ENCODE measurements at regions not wholly inside any gene's neighbourhood (a gene's known extent, or its start where the extent isn't known, plus 50 kb on each side); places are given as distances from the start of the nearest gene placed in this dataset.

DNA sequence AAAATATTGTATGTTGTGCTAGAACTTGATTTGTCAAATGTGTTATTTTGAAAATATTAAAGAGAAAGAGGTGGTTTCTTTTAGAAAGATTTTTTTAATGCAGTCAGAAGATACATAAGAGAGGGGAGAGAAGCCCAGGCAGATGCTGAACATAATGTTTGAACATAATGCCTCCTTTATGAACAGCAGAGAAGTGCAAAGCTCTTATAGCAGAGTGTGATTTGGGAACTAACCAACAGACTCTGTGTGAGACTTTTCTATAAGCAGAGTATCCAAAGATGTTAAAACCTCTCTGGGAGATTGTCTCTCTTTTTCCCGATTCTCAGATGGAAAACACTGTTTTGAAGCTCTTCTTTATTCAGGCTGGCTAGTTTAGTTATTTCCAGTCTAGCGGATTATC is 1274.1 kb upstream of the SPRY2 start:
- ATAC-seq (replicated peaks in 1 of 4) (no peak), DNase-seq (no peak)
- no peaks in the 10 kb centered on the region for H3K36me3 ChIP-seq (ENCODE audit: control insufficient read depth in 2 of 2, extremely low read depth in 1 of 2, insufficient read depth in 1 of 2, low read length in 1 of 2)
- Mint-ChIP-seq H3K36me3 (no peaks in the 10 kb centered on the region), H3K4me3 (no peak overlapping the region), H3K9me3 (peaks cover 15 to 19% (median 18%) of the 10 kb centered on the region in 3 donors), H3K4me1 (no peaks in the 10 kb centered on the region), H3K27me3 (no peaks in the 10 kb centered on the region), H3K27ac (no peak overlapping the region)
- no peaks in the 10 kb centered on the region for H3K27me3 ChIP-seq (replicated peaks in 1 of 2; ENCODE audit: control insufficient read depth in 2 of 2, extremely low read depth in 1 of 2, insufficient read depth in 2 of 2, low read length in 1 of 2)
- no peaks in the 10 kb centered on the region for H3K9me3 ChIP-seq
- WGBS (ENCODE audit: insufficient coverage) = no CpG with 5 or more reads among the region's 2 CpGs
- no peak overlapping the region for H3K4me3 ChIP-seq (ENCODE audit: control insufficient read depth in 1 of 2, extremely low read depth in 1 of 2, low read length in 1 of 2)
- no peaks in the 10 kb centered on the region for H3K4me1 ChIP-seq (ENCODE audit: control insufficient read depth in 1 of 2, extremely low read depth in 1 of 2, insufficient read depth in 2 of 2, low read length in 2 of 2)
- no peak overlapping the region for H3K27ac ChIP-seq (ENCODE audit: low read length)
- CTCF ChIA-PET = no interaction called here
- POLR2A ChIA-PET = no interaction called here

- ATAC-seq (replicated peaks in 1 of 4) = no peak
- DNase-seq = no peak
- H3K27me3 Mint-ChIP-seq = no peaks in the 10 kb centered on the region
- Histone ChIP-seq H3K27me3 (replicated peaks in 1 of 2; ENCODE audit: control insufficient read depth in 2 of 2, extremely low read depth in 1 of 2, insufficient read depth in 2 of 2, low read length in 1 of 2) (no peaks in the 10 kb centered on the region), H3K36me3 (ENCODE audit: control insufficient read depth in 2 of 2, extremely low read depth in 1 of 2, insufficient read depth in 1 of 2, low read length in 1 of 2) (no peaks in the 10 kb centered on the region), H3K4me3 (ENCODE audit: control insufficient read depth in 1 of 2, extremely low read depth in 1 of 2, low read length in 1 of 2) (no peak overlapping the region), H3K27ac (ENCODE audit: low read length) (no peak overlapping the region), H3K9me3 (no peaks in the 10 kb centered on the region), H3K4me1 (ENCODE audit: control insufficient read depth in 1 of 2, extremely low read depth in 1 of 2, insufficient read depth in 2 of 2, low read length in 2 of 2) (no peaks in the 10 kb centered on the region)
- no peaks in the 10 kb centered on the region for H3K36me3 Mint-ChIP-seq
- POLR2A ChIA-PET = no interaction called here
- no CpG with 5 or more reads among the region's 1 CpG for WGBS (ENCODE audit: insufficient coverage)
- H3K4me3 Mint-ChIP-seq = no peak overlapping the region
- H3K9me3 Mint-ChIP-seq = peaks cover 14 to 21% (median 15%) of the 10 kb centered on the region in 3 donors
- H3K27ac Mint-ChIP-seq = no peak overlapping the region
- H3K4me1 Mint-ChIP-seq = no peaks in the 10 kb centered on the region
- CTCF ChIA-PET = no interaction called here
Measured at GRCh38 chr13:81610644-81611043, 1269.7 kb upstream of the SPRY2 start.

- Histone ChIP-seq H3K4me3 (ENCODE audit: control insufficient read depth in 1 of 2, extremely low read depth in 1 of 2, low read length in 1 of 2) (no peak overlapping the region), H3K27ac (ENCODE audit: low read length) (no peak overlapping the region), H3K4me1 (ENCODE audit: control insufficient read depth in 1 of 2, extremely low read depth in 1 of 2, insufficient read depth in 2 of 2, low read length in 2 of 2) (no peaks in the 10 kb centered on the region), H3K27me3 (replicated peaks in 1 of 2; ENCODE audit: control insufficient read depth in 2 of 2, extremely low read depth in 1 of 2, insufficient read depth in 2 of 2, low read length in 1 of 2) (no peaks in the 10 kb centered on the region), H3K9me3 (no peaks in the 10 kb centered on the region), H3K36me3 (ENCODE audit: control insufficient read depth in 2 of 2, extremely low read depth in 1 of 2, insufficient read depth in 1 of 2, low read length in 1 of 2) (no peaks in the 10 kb centered on the region)
- H3K27ac Mint-ChIP-seq = no peak overlapping the region
- H3K36me3 Mint-ChIP-seq = no peaks in the 10 kb centered on the region
- ATAC-seq (replicated peaks in 1 of 4) (no peak), DNase-seq (no peak)
- H3K27me3 Mint-ChIP-seq = no peaks in the 10 kb centered on the region
- no peaks in the 10 kb centered on the region for H3K4me1 Mint-ChIP-seq
- no CpG with 5 or more reads among the region's 2 CpGs for WGBS (ENCODE audit: insufficient coverage)
- CTCF ChIA-PET = no interaction called here
- H3K4me3 Mint-ChIP-seq = no peak overlapping the region
- H3K9me3 Mint-ChIP-seq = peaks cover 9 to 14% (median 11%) of the 10 kb centered on the region in 3 donors
- POLR2A ChIA-PET = no interaction called here
Measured at GRCh38 chr13:81609335-81609734, 1268.4 kb upstream of the SPRY2 start.

GRCh38 chr13:81606074-81606473 is 1265.1 kb upstream of the SPRY2 start:
- Mint-ChIP-seq H3K27ac (no peak overlapping the region), H3K27me3 (no peaks in the 10 kb centered on the region), H3K9me3 (peaks cover 4 to 10% (median 5%) of the 10 kb centered on the region in 3 donors), H3K4me1 (no peaks in the 10 kb centered on the region), H3K4me3 (no peak overlapping the region), H3K36me3 (no peaks in the 10 kb centered on the region)
- Histone ChIP-seq H3K27ac (ENCODE audit: low read length) (no peak overlapping the region), H3K27me3 (replicated peaks in 1 of 2; ENCODE audit: control insufficient read depth in 2 of 2, extremely low read depth in 1 of 2, insufficient read depth in 2 of 2, low read length in 1 of 2) (no peaks in the 10 kb centered on the region), H3K9me3 (no peaks in the 10 kb centered on the region), H3K36me3 (ENCODE audit: control insufficient read depth in 2 of 2, extremely low read depth in 1 of 2, insufficient read depth in 1 of 2, low read length in 1 of 2) (no peaks in the 10 kb centered on the region), H3K4me1 (ENCODE audit: control insufficient read depth in 1 of 2, extremely low read depth in 1 of 2, insufficient read depth in 2 of 2, low read length in 2 of 2) (no peaks in the 10 kb centered on the region), H3K4me3 (ENCODE audit: control insufficient read depth in 1 of 2, extremely low read depth in 1 of 2, low read length in 1 of 2) (no peak overlapping the region)
- DNase-seq = no peak
- no peak for ATAC-seq (replicated peaks in 1 of 4)
- WGBS (ENCODE audit: insufficient coverage) = 85% methylated on average over 3 of the region's 12 CpGs
- ChIA-PET POLR2A (no interaction called here), CTCF (interaction anchor here in 1 of 2 donors (0.7 kb wide), 1 partner anchor 1751 kb away, joined by 3 read pairs; no protein-coding TSS in a partner anchor)

GRCh38 chr13:81602241-81602640 is 1261.3 kb upstream of the SPRY2 start:
- Histone ChIP-seq H3K27ac (ENCODE audit: low read length) (no peak overlapping the region), H3K36me3 (ENCODE audit: control insufficient read depth in 2 of 2, extremely low read depth in 1 of 2, insufficient read depth in 1 of 2, low read length in 1 of 2) (no peaks in the 10 kb centered on the region), H3K27me3 (replicated peaks in 1 of 2; ENCODE audit: control insufficient read depth in 2 of 2, extremely low read depth in 1 of 2, insufficient read depth in 2 of 2, low read length in 1 of 2) (no peaks in the 10 kb centered on the region), H3K9me3 (no peaks in the 10 kb centered on the region), H3K4me3 (ENCODE audit: control insufficient read depth in 1 of 2, extremely low read depth in 1 of 2, low read length in 1 of 2) (no peak overlapping the region), H3K4me1 (ENCODE audit: control insufficient read depth in 1 of 2, extremely low read depth in 1 of 2, insufficient read depth in 2 of 2, low read length in 2 of 2) (no peaks in the 10 kb centered on the region)
- H3K4me1 Mint-ChIP-seq = no peaks in the 10 kb centered on the region
- no peaks in the 10 kb centered on the region for H3K36me3 Mint-ChIP-seq
- H3K4me3 Mint-ChIP-seq = no peak overlapping the region
- ChIA-PET POLR2A (no interaction called here), CTCF (no interaction called here)
- H3K27me3 Mint-ChIP-seq = no peaks in the 10 kb centered on the region
- no peak for ATAC-seq (replicated peaks in 1 of 4)
- no peak overlapping the region for H3K27ac Mint-ChIP-seq
- DNase-seq = no peak
- peaks cover 10 to 15% (median 11%) of the 10 kb centered on the region in 3 donors for H3K9me3 Mint-ChIP-seq

DNA sequence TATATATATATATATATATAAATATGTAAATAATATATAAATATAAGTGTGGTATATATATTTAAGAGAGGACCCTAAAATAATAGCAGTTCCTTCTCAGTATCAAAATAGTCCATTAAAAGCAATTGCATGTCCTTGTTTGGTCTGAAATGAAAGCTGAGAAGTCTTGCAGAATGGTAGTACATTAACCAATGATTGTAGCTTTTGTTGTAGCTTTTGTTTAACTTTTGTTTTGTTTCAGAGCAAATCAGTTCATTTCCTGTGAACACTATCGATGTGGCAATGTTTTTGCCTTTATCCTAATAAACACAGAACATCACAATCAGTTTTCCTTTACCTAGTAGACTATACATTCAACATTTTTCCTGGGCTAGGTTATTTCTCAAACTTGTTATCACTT is 1256.2 kb upstream of the SPRY2 start:
- DNase-seq = no peak
- H3K36me3 ChIP-seq (ENCODE audit: control insufficient read depth in 2 of 2, extremely low read depth in 1 of 2, insufficient read depth in 1 of 2, low read length in 1 of 2) = no peaks in the 10 kb centered on the region
- ChIA-PET POLR2A (no interaction called here), CTCF (interaction anchor here in 1 of 2 donors (0.7 kb wide), 1 partner anchor 341 kb away, joined by 3 read pairs; no protein-coding TSS in a partner anchor)
- no peaks in the 10 kb centered on the region for H3K9me3 ChIP-seq
- no peaks in the 10 kb centered on the region for H3K27me3 ChIP-seq (replicated peaks in 1 of 2; ENCODE audit: control insufficient read depth in 2 of 2, extremely low read depth in 1 of 2, insufficient read depth in 2 of 2, low read length in 1 of 2)
- no CpG with 5 or more reads among the region's 1 CpG for WGBS (ENCODE audit: insufficient coverage)
- no peaks in the 10 kb centered on the region for H3K4me1 Mint-ChIP-seq
- H3K4me3 ChIP-seq (ENCODE audit: control insufficient read depth in 1 of 2, extremely low read depth in 1 of 2, low read length in 1 of 2) = no peak overlapping the region
- H3K27ac Mint-ChIP-seq = no peak overlapping the region
- peaks cover 8 to 15% (median 11%) of the 10 kb centered on the region in 3 donors for H3K9me3 Mint-ChIP-seq
- no peak overlapping the region for H3K27ac ChIP-seq (ENCODE audit: low read length)
- H3K36me3 Mint-ChIP-seq = no peaks in the 10 kb centered on the region
- H3K4me1 ChIP-seq (ENCODE audit: control insufficient read depth in 1 of 2, extremely low read depth in 1 of 2, insufficient read depth in 2 of 2, low read length in 2 of 2) = no peaks in the 10 kb centered on the region
- ATAC-seq (replicated peaks in 1 of 4) = no peak
- H3K4me3 Mint-ChIP-seq = no peak overlapping the region
- no peaks in the 10 kb centered on the region for H3K27me3 Mint-ChIP-seq

GRCh38 chr13:81596224-81596753 is 1255.4 kb upstream of the SPRY2 start:
- 50% methylated on average over 2 of the region's 2 CpGs for WGBS (ENCODE audit: insufficient coverage)
- Mint-ChIP-seq H3K9me3 (peaks cover 10 to 15% (median 14%) of the 10 kb centered on the region in 3 donors), H3K27me3 (no peaks in the 10 kb centered on the region), H3K4me1 (no peaks in the 10 kb centered on the region), H3K27ac (no peak overlapping the region), H3K4me3 (no peak overlapping the region), H3K36me3 (no peaks in the 10 kb centered on the region)
- Histone ChIP-seq H3K36me3 (ENCODE audit: control insufficient read depth in 2 of 2, extremely low read depth in 1 of 2, insufficient read depth in 1 of 2, low read length in 1 of 2) (no peaks in the 10 kb centered on the region), H3K4me1 (ENCODE audit: control insufficient read depth in 1 of 2, extremely low read depth in 1 of 2, insufficient read depth in 2 of 2, low read length in 2 of 2) (no peaks in the 10 kb centered on the region), H3K4me3 (ENCODE audit: control insufficient read depth in 1 of 2, extremely low read depth in 1 of 2, low read length in 1 of 2) (no peak overlapping the region), H3K27me3 (replicated peaks in 1 of 2; ENCODE audit: control insufficient read depth in 2 of 2, extremely low read depth in 1 of 2, insufficient read depth in 2 of 2, low read length in 1 of 2) (no peaks in the 10 kb centered on the region), H3K9me3 (no peaks in the 10 kb centered on the region), H3K27ac (ENCODE audit: low read length) (no peak overlapping the region)
- DNase-seq = no peak
- CTCF ChIA-PET = no interaction called here
- ATAC-seq (replicated peaks in 1 of 4) = no peak
- POLR2A ChIA-PET = no interaction called here
